ELR (cell line): ENCODE measurements at regions not wholly inside any gene's neighbourhood (a gene's known extent, or its start where the extent isn't known, plus 50 kb on each side); places are given as distances from the start of the nearest gene placed in this dataset.

Source experiments
- DNase-seq: peaks from one replicate; pipeline ENCODE4 v3.0.0-alpha.2; 2015; ENCODE audit warnings: low read depth

DNA sequence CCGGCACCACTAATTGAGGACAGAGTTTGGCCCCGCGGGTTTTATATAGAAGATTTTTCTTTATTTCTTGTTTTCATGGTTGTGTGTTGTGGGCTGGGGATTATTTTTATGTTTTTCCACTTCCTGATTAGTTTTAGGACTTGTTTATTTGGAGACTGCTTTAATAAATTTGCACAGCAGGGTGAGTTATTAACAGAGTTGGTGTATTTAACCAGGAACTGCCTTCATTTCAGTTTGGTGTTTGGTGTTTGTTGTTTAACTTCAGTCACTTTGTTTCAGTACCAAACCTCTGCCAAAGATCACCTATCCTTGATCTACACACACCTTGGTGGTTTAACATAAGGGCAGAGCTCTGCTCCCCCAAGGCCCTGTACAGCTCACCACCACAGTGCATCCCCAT is 103.5 kb upstream of the LMO4 start:
- DNase-seq: no peak

DNA sequence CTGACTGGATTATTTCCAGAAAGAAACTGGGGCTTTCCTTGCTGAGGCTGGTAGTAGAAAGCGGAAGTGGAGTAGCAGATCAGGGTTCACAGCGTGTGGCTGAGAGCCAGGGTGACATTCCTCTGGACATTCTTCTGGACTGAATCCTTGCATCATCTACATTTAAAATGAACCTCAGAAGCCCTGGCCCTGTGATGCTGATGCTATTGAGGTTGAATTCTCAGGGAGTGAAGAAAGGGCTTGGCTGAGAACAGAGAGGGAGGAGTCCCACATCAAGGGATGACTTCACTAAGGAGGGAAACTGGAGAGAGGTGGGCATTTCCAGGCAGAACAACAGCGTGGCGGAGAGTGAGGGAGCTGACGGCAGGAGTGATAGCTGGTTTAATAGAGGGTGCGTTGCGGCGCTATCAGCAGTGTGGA is 102.3 kb upstream of the LMO4 start:
- peak; percentile 99 for DNase-seq

DNA sequence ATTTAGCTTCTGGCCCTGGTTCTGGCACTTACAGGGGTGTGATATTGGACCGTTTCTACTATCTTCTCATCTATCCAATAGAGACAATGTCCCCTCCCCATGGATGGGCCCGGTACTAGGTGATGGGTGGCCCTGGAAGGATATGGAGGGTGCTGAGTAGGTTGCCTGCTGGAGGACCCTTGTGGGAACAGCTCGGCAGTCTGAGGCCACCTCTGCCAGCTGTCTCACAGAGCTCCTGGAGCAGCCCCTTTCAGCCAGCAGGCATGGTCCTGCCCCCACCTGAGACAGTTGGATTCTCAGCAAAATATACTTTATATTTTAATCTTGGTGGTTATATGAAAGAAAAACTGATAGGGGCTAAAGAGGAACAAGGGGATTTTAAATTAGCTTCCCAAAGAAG is 101.0 kb upstream of the LMO4 start:
- no peak for DNase-seq

DNA sequence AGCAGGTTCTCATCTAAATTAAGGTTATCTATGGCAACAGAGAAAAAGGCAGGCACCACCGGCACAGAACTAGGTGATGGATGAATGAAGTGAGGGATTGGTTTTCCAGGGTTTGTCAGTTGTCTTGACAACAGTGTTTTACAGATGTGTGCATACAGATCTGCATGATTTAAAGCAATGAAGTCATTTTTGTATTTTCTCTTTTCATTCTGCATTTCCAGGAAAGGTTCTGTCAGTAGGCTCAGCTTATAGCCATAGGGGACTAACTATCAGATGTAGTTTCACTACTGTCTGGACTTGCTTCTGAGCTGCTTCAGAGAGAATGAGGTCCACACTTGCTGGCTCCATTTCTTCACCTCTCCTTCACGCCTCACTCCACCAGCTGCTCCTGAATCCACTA is 98.2 kb upstream of the LMO4 start:
- DNase-seq: no peak

DNA sequence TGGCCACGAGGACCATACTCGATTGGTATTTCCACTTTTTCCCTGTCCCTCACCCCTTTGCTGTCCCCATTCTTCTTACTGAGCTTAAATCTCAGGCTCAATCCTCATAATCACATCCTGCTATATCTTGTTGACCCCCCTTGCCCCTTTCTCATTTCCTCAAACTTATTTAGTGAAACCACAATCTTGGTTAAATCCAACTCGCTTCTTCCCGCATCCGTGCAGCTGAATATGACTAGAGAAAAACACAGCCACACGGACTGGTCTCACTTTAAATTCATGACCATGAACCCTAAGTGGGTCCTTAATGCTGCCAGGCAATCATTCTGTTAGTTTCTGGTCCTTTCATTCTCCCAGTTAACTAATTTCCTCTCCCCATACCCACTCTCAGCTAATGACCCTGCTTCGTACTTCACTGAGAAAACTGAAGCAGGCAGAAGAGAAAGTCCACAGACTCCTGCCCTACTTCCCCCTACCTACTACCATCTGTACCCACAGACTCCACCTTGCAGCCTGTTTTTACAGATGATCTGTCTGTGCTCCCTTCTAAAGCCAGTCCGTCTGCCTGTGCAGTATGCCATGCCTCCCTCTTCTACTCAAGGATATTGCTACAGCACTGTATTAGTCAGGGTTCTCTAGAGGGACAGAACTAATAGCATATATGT is 96.8 kb upstream of the LMO4 start:
- no peak for DNase-seq

DNA sequence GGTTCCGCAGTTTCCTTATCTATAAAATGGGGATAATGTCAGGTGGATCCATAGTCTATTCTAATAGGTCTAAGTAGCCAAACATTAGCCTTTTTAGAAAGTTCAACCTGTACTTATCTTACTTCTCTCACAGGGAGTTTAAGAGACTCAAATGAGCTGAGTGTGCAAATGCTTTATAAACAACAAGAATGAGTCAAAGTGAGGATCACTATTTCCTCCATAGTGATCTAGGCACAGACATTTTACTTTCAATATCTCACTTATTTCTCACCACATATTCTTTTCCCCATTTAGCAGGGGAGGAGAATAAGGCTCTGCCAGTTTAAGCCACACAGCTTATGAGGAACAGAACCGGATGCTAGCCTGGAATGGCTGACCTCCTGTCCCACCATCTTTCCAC is 92.1 kb upstream of the LMO4 start:
- peak; percentile 62 for DNase-seq

DNA sequence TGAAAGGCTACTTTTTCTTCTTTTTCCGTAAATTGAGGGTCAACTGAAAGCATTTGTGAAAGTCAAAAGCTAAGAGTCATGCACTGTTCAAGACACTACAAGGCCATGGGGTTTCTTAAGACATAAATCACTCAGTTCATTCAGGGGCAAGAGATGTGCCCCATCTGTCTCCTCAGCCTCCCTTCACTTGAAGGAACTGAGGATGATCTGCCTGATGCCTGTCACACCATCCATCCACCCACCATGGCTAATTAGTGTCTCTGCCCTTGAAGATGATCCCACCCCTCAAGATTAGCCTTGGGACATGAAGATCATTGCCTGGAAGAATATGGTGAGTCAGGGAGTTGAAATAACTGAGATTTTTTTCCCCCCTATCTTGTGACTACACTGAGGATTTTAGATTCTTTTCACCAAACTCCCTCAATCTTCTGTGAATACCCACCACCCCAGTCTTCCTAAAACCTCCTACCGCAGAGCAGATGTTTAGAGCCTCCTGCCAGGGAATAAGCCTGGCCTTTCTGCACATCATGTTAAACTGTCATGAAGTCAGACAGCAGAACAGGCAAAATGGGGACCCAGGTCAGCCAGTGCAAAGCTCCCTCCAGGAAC is 88.6 kb upstream of the LMO4 start:
- DNase-seq: no peak

DNA sequence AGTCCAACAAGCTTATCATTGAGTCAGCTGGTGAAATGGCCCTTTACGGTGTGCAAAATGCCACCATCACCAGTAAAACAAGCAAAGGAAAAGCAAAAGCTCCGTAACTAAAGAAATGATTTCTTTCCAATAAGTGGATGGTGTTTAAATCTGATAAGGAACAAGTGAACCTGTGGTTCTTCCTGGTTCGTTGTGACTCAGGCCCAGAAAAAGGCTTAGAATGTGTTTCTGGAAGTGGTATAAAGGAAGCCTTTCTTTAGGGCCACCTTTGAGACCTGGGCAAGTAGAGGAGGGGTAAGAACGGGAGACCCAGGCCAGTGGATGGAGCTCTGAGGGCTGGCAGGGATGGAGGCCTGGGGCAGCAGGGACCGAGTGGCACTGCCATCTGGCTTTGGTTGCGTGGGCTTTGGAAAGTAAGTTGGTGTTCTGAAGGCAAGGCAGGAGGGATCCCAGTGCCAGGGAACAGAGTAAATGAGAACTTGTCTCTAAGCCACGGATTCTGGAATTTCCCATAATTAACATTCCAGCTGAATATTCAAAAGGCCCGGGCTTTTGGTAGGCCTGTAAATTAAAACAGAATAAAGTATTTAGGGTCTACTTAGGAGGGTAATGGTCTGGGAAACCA is 87.9 kb upstream of the LMO4 start:
- DNase-seq: no peak

DNA sequence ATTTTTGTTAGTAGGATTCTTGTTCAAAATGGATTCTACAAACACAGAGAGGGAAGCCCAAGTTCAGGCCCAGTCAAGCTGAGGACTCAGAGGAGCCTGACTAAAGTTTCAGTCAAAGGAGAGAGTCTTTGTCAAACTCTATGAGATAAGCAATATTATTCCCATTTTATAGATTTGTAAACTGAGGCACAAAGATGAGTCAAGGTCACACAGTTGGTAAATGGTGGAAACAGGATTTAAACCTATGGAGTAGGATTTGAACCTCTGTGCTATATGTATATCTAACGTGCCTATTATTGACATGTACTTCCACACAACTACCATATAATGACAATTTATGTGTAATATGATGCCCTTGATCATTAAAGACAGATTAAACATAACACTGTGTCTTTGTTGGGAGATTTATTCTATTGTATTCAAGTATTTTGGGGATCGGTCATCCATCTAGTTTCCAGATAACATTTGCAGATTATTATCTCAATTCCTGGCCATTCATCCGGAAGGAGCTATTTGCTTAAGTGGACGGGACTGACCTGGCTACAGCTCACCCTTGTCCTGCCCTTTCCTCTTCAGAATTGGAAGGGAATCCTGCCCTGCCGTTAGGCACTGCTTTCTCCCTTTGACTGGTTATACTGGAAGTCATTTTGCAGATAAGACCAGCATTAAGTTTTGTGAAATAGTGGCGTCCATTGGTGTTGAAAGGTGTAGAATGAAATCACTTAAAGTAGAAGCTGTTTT is 86.1 kb upstream of the LMO4 start:
- no peak for DNase-seq

DNA sequence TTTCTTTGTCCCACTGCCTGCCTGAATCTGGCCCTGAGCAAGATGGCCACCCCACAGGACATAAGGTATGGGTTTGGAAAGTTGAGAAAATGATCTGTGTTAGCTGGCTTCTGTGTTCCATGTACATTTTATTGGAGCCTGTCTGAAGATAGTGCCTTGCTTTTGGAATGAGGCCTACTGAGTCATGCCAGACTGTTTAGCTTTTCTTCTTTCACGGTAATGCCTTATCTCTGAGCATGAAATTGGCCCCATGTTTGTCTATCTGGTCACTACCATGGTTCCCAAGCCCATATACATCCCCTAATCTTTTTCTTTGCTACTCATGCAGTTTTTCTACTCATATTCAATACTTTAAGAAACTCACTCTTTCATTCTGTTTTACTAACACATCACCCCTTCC is 85.1 kb upstream of the LMO4 start:
- peak; percentile 52 for DNase-seq

DNA sequence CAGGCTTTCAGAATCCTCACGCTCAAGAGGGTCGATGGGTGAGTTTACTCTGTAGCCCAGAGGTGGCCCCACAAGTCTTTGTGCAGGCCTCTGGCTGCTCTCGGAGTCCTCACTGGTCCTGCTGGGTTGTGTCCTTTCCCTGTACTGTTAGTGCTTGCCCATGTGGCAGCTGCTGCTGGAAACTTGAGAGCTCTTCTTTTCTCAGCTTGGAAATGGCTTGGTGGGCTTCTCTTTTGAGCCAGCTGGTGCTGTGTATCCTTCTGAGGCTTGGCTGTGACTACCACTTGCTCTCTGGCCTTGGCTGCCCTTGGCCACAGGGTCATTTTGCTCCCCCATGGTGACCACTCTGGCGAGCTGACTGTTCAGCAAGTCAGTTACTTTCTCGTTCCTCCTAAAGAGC is 82.2 kb upstream of the LMO4 start:
- DNase-seq: no peak

DNA sequence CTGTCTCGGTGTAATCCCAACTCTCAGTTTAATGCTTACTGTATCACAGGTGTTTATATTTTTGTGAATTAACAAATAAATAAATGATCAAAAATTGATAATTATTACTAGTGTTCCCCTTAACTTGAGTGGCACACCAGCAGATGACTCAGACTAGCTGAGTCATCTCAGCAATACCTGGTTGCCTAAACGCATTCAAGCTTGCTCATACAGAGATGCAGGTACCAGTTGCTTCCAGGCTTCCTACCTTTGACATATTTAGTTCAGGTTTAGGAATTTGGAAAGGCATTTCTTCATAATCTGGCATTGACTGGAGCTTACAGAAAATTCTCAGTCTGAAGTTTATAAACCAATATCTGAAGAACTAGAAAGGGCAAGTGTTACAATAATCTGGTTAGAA is 78.9 kb upstream of the LMO4 start:
- no peak for DNase-seq

DNA sequence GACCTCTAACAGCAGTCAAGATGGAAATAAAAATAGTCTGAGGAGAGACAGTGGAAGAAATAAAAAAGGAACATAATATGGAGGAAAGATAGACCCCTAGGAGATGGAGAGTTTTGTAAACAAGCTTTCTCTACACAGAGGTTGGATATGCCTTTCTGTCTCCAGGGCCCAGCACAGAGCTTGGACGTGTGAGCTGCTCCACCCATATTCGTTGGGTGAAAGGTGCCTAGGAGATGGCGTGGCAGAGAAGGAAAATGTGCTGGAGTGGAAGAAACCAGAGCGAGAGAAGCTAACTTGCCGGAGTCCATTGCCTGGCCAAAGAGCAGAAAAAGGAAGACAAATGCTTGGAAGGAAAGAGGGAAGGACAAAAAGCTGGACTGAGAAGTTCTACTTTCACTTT is 78.3 kb upstream of the LMO4 start:
- no peak for DNase-seq

DNA sequence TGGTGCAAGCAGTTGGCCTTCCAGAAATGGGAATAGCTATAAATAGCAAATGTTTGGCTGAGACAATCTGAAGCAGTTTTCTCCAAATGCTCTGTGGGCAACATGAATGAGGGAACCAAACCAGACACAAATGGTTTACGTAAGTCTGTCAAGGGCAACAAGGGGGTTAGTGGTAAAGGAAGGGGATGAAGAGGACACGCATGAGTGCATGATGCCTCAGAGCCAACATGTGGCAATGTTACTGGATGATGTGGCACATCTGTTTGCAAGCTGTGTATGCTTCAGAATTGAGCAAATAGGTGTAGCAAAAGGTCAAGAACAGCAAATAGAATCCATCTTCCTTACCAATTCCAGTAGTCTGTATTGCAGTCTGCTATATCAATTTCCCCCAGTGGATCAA is 76.3 kb upstream of the LMO4 start:
- DNase-seq: peak; percentile 82

DNA sequence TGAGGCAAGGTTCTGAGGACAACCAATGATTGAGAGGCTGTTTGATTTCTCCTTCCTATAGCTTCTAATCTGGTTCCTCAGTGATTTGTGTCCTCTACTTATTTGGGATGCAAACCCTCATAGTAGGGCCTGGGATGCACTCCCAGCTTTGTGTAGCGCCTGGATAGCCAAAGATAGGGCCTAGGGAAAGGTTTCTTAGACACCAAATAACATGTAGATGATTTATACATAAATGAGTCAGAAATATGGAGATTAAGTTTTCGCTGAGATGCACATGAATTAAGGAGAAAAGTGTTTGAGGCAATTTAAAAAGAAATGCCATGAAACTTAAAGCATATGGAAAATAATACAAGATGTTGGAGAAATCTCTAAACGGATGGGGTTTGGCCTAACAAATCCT is 66.0 kb upstream of the LMO4 start:
- no peak for DNase-seq

DNA sequence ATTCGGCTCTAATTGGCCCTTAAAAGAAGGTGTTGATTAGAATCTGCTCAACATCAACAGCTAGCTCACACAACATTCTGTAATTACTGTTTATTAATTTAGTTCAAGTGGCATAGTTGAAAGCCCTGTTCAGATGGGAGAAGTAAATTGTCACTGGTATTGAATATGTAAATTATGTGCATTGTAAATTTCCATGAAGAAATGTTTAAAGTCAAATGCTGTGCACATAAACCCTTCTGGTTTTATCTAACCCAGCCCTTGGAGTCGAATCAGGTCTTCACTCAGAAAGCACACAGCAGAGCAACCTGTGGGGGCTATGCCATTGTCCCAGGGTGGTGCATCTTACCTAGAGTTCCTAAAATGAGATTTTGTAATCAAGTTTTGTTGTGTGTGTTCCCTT is 65.4 kb upstream of the LMO4 start:
- DNase-seq: no peak

DNA sequence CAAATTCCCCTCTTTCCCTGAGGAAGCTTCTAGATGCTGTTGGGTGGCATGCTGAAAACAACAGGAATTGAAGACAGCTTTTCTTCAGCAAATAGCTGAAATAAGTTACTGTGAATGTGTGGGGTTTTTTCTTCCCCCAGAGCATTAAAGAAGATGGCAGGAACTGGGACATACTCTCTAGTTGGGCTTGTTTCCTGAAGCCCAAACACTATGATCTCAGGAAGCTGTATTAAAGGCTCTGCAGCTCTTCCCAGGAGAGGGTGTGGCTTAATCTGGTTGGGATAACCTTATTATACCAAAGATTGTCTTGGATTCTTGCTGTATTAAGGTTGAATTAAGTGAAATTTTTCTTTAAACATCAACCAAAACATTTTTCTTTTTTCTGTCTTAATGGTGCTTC is 64.9 kb upstream of the LMO4 start:
- DNase-seq: no peak

DNA sequence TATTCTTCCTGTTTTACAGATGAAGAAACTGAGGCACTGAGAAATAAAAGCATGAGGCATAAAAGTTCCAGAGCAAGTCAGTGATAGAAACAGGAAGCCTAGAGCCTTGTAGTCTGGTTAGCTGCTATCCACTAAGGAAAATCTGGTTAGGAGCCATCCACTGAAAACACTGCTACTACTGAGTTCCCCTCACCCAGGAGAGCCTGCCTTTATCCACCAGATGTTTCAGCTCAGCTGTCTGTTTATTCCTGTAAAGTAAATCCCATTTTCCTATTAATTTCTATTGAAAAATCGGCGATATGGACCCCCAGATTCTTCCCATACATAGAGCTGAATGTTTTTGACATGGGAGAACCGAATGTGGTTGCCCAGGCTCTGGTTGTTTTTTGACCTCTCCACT is 63.7 kb upstream of the LMO4 start:
- no peak for DNase-seq

DNA sequence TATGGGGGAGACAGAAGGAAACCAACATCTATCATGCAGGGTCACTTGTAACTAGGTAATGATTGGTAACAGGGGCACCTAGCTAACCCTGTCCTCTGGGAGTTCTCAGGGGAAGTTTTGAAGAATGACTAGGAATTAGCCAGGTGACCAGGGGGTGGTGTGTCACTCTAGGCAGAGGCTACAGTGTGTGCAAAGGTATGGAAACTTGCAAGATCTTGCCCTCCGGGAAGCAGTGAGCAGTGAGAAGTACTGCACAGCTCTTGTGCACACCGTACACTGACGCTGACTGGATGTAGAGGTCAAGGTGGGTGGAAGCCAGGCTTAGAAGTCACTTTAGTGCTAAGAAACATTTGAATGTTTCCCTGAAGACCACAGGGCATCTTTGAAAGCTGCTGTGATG is 62.9 kb upstream of the LMO4 start:
- no peak for DNase-seq

DNA sequence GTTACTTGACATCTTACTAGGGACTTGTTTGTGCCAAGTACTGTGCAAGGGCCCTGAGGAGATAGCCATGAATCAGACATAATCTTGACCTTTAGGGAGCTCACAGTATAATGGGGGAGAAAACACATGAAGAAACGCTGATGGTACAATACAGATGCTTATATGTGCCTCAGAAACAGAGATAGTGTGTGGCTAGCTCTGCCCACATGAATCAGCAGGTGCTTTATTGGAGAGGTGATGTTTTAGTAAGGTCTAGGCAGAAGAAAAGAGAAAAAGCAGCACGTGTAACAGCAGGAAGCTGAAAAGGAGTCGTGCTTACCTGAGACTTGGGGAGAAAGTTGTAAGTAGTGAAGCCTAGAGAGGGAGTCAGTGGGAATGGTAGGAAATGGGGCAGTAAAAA is 60.6 kb upstream of the LMO4 start:
- DNase-seq: no peak

DNA sequence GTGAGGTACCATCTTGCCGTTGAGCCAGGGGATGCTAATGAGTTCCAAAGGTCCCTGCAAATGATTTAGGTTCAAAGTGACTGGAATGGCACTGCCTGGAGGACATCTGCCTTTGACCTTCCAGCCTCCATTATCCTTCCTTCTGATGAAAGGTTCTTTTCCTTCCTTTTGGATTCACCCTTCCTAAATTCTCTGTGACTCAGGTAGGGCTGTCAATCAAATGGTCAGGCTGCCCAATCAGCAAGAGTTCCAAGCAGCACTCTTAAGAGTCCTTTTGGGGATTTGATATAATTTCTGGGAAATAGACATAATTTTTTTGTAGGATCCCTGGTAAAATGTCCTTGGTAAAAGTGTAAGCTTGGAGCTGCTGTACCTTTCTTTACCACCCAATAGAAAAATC is 58.8 kb upstream of the LMO4 start:
- DNase-seq: no peak

DNA sequence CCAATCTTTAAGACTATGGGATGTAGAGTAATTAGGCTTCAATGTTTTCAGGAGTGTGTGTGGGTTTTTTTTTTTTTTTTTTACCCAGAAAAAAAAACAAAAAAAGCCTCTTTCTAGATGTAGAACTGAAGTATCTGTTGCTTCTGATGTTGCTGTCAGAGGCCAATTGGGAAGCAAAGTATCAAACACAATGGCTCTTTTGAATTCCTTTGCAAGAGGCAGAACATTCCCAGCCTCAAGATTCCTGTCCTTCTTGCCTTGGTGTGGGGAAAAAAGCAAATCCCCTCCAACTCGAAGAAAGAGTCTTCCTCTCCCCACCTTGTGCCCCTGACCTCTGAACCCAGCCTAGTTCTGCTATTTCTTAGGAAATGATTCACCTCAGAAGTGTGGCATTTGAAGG is 55.4 kb upstream of the LMO4 start:
- DNase-seq: no peak

DNA sequence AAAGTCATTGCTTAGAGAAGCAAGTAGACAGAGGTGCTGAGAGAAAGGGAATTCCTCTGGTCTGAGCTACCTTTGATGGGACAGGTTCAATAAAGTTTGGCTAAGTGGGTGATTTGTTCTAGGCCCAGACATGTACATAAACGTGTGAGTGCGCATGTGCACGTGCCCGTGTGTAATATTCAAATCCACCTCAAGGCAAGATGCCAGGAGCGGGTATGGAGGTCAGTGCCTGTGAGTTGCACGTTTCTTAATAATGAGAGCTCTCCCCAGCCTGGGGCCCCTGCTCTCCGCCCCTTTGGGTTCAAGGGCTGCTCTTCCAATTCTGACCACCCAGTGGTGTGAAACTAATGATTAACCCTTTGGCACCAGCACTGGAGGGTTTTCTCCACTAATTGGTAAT is 53.8 kb upstream of the LMO4 start:
- DNase-seq: no peak
